GM12873 (cell line): ENCODE measurements at regions not wholly inside any gene's neighbourhood (a gene's known extent, or its start where the extent isn't known, plus 50 kb on each side); places are given as distances from the start of the nearest gene placed in this dataset.

Experiments
- CTCF ChIP-seq: IDR thresholded peaks from 2 replicates; pipeline ENCODE4 v1.5.1; 2012; ENCODE audit warnings: low read depth, mild to moderate bottlenecking, moderate library complexity, low read length, control low read depth; ENCODE audit not compliant: insufficient read depth; ENCODE audit errors: missing control alignments

DNA sequence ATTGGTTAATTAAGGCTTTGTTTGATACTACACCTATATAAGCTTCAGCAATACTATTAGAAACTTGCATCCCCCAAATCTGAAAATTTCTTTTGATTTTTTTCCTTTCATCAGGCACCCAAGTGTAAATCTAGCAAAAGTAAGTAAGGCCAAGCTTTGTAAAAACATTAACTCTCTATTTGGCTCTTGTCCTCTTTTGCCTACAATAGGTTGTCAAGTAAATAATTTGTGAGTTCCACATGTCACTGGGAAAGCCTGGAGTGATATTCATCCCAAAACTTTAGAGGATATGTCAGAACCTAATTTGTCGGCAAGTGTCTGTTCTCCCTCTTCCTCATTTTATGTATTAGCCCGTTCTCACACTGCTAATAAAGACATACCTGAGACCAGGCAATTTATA lies 492.4 kb downstream of the IPMK start:
- TF ChIP-seq CTCF = no peak

DNA sequence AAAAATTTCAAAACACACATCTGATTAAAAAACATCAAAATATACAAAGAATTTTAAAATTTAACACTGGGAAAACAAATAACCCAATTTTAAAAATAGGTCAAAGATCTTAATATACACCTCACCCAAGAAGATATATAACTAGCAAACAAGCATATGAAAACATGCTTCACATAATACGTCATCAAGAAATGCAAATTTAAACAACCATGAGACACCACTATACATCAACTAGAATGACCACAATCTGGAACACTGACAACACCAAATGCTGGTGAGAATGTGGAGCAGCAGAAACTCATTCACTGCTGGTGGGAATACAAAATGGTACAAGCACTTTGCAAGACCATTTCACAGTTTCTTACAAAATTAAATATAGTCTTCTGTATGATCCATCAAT lies 498.4 kb downstream of the IPMK start:
- no peak for TF ChIP-seq CTCF

DNA sequence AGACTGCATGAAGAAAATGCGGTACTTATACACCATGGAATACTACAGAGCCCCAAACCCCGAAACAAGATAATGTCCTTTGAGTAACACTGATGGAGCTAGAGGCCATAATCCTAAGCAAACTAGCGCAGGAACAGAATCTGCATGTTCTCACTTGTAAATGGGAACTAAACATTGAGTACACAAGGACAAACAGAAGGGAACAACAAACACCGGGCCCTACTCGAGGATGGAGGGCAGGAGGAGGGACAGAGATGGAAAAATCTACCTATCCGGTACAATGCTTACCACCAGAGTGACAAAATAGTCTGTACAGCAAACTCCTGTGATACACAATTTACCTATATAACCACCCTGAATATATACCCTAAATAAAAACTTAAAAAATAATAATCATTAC lies 507.9 kb downstream of the IPMK start:
- no peak for TF ChIP-seq CTCF

DNA sequence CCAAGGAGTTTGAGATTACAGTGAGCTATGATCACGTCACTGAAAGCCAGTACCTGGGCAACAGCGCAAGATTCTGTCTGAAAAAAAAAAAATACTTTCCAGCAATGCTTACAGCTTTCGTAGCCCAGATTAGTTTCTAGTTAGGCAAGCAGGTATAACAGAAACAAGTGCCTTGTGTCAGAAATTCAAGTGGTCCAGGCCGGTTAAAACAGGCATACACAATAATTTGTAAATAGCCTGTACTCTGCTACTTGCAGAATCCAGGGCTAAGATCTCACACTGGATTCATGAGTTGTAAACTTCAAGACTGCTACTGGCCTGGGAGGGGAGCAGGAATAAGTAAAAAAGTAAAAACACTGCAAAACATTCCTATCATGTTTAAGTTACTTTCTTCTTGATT lies 512.9 kb downstream of the IPMK start:
- no peak for TF ChIP-seq CTCF

GRCh38 chr10:57743711-57744110 lies 524.0 kb downstream of the IPMK start:
- TF ChIP-seq CTCF = no peak

- no peak for TF ChIP-seq CTCF
These were observed 525.9 kb downstream of the IPMK start for GRCh38 chr10:57741751-57742150.

DNA sequence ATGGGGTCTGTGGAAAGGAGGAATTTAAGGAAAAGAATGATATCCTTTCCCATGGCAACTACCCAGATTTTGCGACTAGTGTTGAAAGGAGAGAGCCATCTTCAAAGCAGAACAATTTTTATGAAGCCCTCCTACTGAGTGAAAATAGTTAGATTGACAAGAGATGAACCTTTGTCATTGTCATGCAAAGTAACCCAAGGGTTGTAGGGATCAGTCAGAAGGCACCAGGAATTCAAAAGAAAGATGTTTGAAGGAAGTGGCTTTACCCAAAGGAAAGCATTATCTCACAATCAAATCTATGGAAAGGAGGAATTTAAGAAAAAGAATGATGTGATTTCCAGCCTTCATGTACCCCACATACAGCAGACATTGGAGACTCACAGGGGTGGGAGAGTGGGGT lies 544.4 kb downstream of the IPMK start:
- no peak for TF ChIP-seq CTCF

DNA sequence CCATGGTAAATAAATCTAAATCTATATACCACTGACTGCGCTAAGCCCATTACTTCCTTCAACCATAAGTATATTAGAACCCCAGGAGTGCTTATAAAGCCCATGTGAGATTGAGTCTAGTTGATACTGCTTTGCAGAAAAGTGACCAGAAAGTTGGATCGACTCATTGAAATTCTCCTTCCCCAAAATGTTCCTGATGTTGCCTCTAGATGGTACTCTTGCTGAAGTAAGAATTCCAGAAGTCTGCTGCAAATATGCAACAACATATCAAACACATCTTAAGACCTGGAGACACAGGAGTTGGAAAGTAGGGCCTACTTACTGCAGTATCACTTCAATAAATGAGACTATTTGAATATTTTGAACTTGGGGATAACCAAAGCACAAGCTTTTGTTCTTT lies 550.8 kb downstream of the IPMK start:
- TF ChIP-seq CTCF = peak; percentile 9
